ENCODE measurements at regions not wholly inside any gene's neighbourhood (a gene's known extent, or its start where the extent isn't known, plus 50 kb on each side); places are given as distances from the start of the nearest gene placed in this dataset.

GRCh38 chr18:37975446-37975845 is 409.8 kb upstream of the CELF4 start:
- in situ Hi-C loops (cut with HindIII; ENCODE audit: low sequenced_read_pairs), result no loop called here
- no peak for DNase-seq (ENCODE audit: low spot score)

- in situ Hi-C loops (cut with HindIII; ENCODE audit: low sequenced_read_pairs), result no loop called here
- peak; percentile 100 for DNase-seq (ENCODE audit: low spot score)
Measured at GRCh38 chr18:37967261-37967660, 401.7 kb upstream of the CELF4 start.

- DNase-seq (ENCODE audit: low spot score), result no peak
- in situ Hi-C loops (cut with HindIII; ENCODE audit: low sequenced_read_pairs), result no loop called here
Measured at GRCh38 chr18:37965572-37965970, 400.0 kb upstream of the CELF4 start.

- DNase-seq (ENCODE audit: low spot score), result no peak
- in situ Hi-C loops (cut with HindIII; ENCODE audit: low sequenced_read_pairs), result no loop called here
Measured at GRCh38 chr18:37964885-37965571, 399.4 kb upstream of the CELF4 start.

GRCh38 chr18:37963837-37964236 is 398.2 kb upstream of the CELF4 start:
- DNase-seq (ENCODE audit: low spot score), result no peak
- in situ Hi-C loops (cut with HindIII; ENCODE audit: low sequenced_read_pairs), result no loop called here

- DNase-seq (ENCODE audit: low spot score), result peak; percentile 98
- in situ Hi-C loops (cut with HindIII; ENCODE audit: low sequenced_read_pairs), result no loop called here
Measured at GRCh38 chr18:37962316-37962966, 396.8 kb upstream of the CELF4 start.

GRCh38 chr18:37958499-37958898 is 392.9 kb upstream of the CELF4 start:
- DNase-seq (ENCODE audit: low spot score), result no peak
- in situ Hi-C loops (cut with HindIII; ENCODE audit: low sequenced_read_pairs), result no loop called here

- no peak for DNase-seq (ENCODE audit: low spot score)
- in situ Hi-C loops (cut with HindIII; ENCODE audit: low sequenced_read_pairs), result no loop called here
Measured at GRCh38 chr18:37956902-37957301, 391.3 kb upstream of the CELF4 start.

GRCh38 chr18:37956020-37956419 is 390.4 kb upstream of the CELF4 start:
- DNase-seq (ENCODE audit: low spot score), result peak; percentile 53
- in situ Hi-C loops (cut with HindIII; ENCODE audit: low sequenced_read_pairs), result no loop called here

GRCh38 chr18:37955201-37955600 is 389.6 kb upstream of the CELF4 start:
- DNase-seq (ENCODE audit: low spot score), result peak; percentile 77
- in situ Hi-C loops (cut with HindIII; ENCODE audit: low sequenced_read_pairs), result no loop called here

GRCh38 chr18:37953876-37954275 is 388.3 kb upstream of the CELF4 start:
- in situ Hi-C loops (cut with HindIII; ENCODE audit: low sequenced_read_pairs), result no loop called here

GRCh38 chr18:37948471-37948870 is 382.9 kb upstream of the CELF4 start:
- DNase-seq (ENCODE audit: low spot score), result no peak
- in situ Hi-C loops (cut with HindIII; ENCODE audit: low sequenced_read_pairs), result no loop called here

More at GRCh38 chr18:37953876-37954275, 388.3 kb upstream of the CELF4 start:
- no peak for DNase-seq (ENCODE audit: low spot score)

- DNase-seq (ENCODE audit: low spot score), result peak; percentile 21
- in situ Hi-C loops (cut with HindIII; ENCODE audit: low sequenced_read_pairs), result no loop called here
Measured at GRCh38 chr18:37946324-37946723, 380.7 kb upstream of the CELF4 start.

GRCh38 chr18:37944700-37945270 is 379.2 kb upstream of the CELF4 start:
- DNase-seq (ENCODE audit: low spot score), result peak; percentile 69
- in situ Hi-C loops (cut with HindIII; ENCODE audit: low sequenced_read_pairs), result no loop called here

- in situ Hi-C loops (cut with HindIII; ENCODE audit: low sequenced_read_pairs), result no loop called here
- DNase-seq (ENCODE audit: low spot score), result no peak
Measured at GRCh38 chr18:37937287-37937686, 371.7 kb upstream of the CELF4 start.

- in situ Hi-C loops (cut with HindIII; ENCODE audit: low sequenced_read_pairs), result no loop called here
- DNase-seq (ENCODE audit: low spot score), result no peak
Measured at GRCh38 chr18:37935086-37935485, 369.5 kb upstream of the CELF4 start.

GRCh38 chr18:37930640-37931039 is 365.0 kb upstream of the CELF4 start:
- in situ Hi-C loops (cut with HindIII; ENCODE audit: low sequenced_read_pairs), result no loop called here
- no peak for DNase-seq (ENCODE audit: low spot score)

- in situ Hi-C loops (cut with HindIII; ENCODE audit: low sequenced_read_pairs), result no loop called here
- DNase-seq (ENCODE audit: low spot score), result no peak
Measured at GRCh38 chr18:37922162-37922561, 356.6 kb upstream of the CELF4 start.

- in situ Hi-C loops (cut with HindIII; ENCODE audit: low sequenced_read_pairs), result no loop called here
- no peak for DNase-seq (ENCODE audit: low spot score)
Measured at GRCh38 chr18:37920865-37921264, 355.3 kb upstream of the CELF4 start.

GRCh38 chr18:37913051-37913450 is 347.5 kb upstream of the CELF4 start:
- no peak for DNase-seq (ENCODE audit: low spot score)
- in situ Hi-C loops (cut with HindIII; ENCODE audit: low sequenced_read_pairs), result no loop called here

GRCh38 chr18:37902344-37902743 is 336.7 kb upstream of the CELF4 start:
- in situ Hi-C loops (cut with HindIII; ENCODE audit: low sequenced_read_pairs), result no loop called here
- DNase-seq (ENCODE audit: low spot score), result no peak

Data from G401 (cell line).